ENCODE measurements at regions not wholly inside any gene's neighbourhood (a gene's known extent, or its start where the extent isn't known, plus 50 kb on each side); places are given as distances from the start of the nearest gene placed in this dataset.

DNA sequence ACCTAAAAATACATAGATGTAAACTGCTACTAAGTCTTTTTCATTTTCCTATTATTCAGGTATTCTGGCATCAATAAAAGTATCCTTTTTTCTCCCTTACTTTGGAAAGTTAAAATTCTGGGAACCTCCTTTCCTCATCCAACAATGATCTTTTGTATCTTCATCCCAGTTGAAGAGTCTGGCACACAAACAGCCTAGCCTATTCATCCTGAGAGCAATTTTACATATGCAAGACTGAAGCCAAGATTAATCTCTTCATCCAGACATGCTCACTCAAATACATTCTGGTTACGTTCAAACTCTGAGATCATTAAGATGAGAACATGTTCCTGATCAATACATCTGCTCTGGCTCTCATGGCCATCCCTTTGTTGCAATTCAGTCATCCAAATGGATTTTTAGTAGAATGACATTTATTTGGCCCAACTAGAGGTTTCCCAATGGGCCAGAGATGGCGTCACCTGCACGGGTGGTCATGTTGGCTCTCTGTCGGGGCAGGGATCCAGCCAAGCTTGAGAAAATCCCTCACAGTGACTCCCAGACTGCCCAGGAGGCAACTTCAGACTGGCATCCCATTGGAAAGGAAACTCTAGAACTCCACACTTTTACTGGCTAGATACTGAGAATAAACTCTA lies 135.3 kb upstream of the VCX2 start:
- H3K4me3 Mint-ChIP-seq (ENCODE audit: unreplicated experiment) = no peak overlapping the region
- peaks cover 32% of the 10 kb centered on the region for H3K9me3 Mint-ChIP-seq (ENCODE audit: low read depth)
- H3K27ac Mint-ChIP-seq (ENCODE audit: unreplicated experiment) = no peak overlapping the region
- peaks cover 2% of the 10 kb centered on the region for H3K36me3 Mint-ChIP-seq (ENCODE audit: low read depth)
- H3K27me3 Mint-ChIP-seq (ENCODE audit: low read depth) = no peaks in the 10 kb centered on the region
- TF ChIP-seq CTCF (IDR thresholded peaks at IDR 0.05) = no peak
- H3K4me1 Mint-ChIP-seq (ENCODE audit: low read depth) = no peaks in the 10 kb centered on the region
- DNase-seq (ENCODE audit: low spot score) = no peak

DNA sequence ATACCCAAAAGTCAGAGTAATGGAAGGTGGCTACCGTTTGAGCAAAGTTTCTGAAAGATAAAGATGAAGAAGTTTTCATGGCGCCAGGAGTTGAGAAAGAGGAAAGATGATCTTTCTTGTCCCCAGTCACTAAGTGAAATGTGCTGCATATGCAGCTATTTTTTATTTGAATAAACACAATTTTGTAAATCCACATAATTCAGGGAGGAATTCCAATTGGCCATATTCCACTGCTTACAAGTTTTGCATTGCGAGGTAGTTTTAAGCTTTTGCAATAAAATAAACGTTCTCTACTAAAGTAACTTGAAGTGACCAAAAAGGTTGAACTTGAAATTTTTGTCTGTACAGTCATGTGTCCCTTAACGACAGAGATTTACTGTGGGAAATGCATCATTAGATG lies 139.3 kb upstream of the VCX2 start:
- H3K27me3 Mint-ChIP-seq (ENCODE audit: low read depth) = no peaks in the 10 kb centered on the region
- H3K9me3 Mint-ChIP-seq (ENCODE audit: low read depth) = peaks cover 23% of the 10 kb centered on the region
- peaks cover 2% of the 10 kb centered on the region for H3K36me3 Mint-ChIP-seq (ENCODE audit: low read depth)
- H3K4me1 Mint-ChIP-seq (ENCODE audit: low read depth) = no peaks in the 10 kb centered on the region
- no peak overlapping the region for H3K4me3 Mint-ChIP-seq (ENCODE audit: unreplicated experiment)
- TF ChIP-seq CTCF (IDR thresholded peaks at IDR 0.05) = no peak
- DNase-seq (ENCODE audit: low spot score) = no peak
- no peak overlapping the region for H3K27ac Mint-ChIP-seq (ENCODE audit: unreplicated experiment)

DNA sequence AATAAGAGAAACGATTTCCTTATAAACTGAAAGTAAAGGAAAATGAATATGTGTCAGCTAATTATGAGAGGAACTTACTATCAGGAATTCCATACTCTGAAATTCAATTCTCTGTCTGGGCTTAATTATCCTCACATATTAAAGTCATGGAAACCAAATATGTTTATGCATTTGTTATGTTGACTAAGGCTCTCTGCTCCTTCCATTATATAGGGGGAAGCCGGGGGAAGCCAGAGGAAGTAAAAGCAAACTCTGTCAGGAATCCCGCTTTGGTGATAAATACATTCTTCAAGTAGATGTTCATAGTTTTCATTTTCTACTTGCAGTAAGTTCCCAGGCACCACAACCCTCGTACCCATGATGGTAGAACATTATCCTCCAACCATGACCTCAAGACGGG lies 142.8 kb upstream of the VCX2 start:
- Mint-ChIP-seq H3K9me3 (ENCODE audit: low read depth) (peaks cover 15% of the 10 kb centered on the region), H3K36me3 (ENCODE audit: low read depth) (no peaks in the 10 kb centered on the region)

DNA sequence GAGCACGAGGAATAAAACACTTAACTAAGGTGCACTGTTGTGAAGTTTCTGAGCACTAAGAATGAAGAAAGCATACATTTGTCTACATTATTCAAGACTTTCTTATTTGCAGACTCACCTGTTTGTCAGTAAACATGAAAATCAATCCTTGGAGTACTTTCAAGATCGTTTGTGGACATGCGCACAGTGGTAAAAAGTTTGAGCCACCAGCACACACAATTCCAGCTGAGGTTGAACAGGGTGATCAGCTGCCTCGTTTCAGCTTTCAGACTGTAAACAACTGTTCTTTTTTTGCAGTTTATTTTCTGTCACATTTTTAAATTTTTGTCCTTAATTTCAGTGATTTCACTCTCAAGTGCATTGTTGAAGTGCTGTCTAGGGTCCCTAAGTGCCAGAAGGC lies 143.8 kb upstream of the VCX2 start:
- TF ChIP-seq CTCF (IDR thresholded peaks at IDR 0.05) = no peak
- no peak for DNase-seq (ENCODE audit: low spot score)
- Mint-ChIP-seq H3K9me3 (ENCODE audit: low read depth) (peaks cover 11% of the 10 kb centered on the region), H3K36me3 (ENCODE audit: low read depth) (no peaks in the 10 kb centered on the region), H3K27ac (ENCODE audit: unreplicated experiment) (no peak overlapping the region), H3K4me1 (ENCODE audit: low read depth) (no peaks in the 10 kb centered on the region), H3K4me3 (ENCODE audit: unreplicated experiment) (no peak overlapping the region), H3K27me3 (ENCODE audit: low read depth) (no peaks in the 10 kb centered on the region)

More for the DNA sequence above, 142.8 kb upstream of the VCX2 start:
- TF ChIP-seq CTCF (IDR thresholded peaks at IDR 0.05) = no peak
- H3K27ac Mint-ChIP-seq (ENCODE audit: unreplicated experiment) = no peak overlapping the region
- no peaks in the 10 kb centered on the region for H3K4me1 Mint-ChIP-seq (ENCODE audit: low read depth)
- no peak for DNase-seq (ENCODE audit: low spot score)
- H3K27me3 Mint-ChIP-seq (ENCODE audit: low read depth) = no peaks in the 10 kb centered on the region
- H3K4me3 Mint-ChIP-seq (ENCODE audit: unreplicated experiment) = no peak overlapping the region

DNA sequence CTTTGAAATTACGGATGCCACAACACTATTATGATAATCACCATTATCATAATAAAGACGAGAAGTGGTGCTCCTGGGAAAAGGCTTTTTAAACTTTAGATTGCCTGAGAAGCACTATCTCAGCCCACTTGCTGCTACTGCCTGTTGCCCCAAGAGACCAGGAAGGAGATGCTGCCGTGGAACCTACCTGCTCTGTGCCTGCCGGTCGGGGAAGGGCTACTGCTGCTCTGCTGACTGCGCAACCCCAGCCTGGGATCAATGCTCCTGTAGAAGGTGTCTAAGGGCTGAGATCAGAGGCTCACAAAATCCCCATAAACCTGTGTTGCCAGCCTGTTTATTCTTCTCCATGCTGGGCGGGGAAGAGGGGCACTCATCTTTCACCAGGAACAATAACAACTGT lies 145.3 kb upstream of the VCX3B start:
- H3K4me1 Mint-ChIP-seq (ENCODE audit: low read depth) = no peaks in the 10 kb centered on the region
- no peak overlapping the region for H3K27ac Mint-ChIP-seq (ENCODE audit: unreplicated experiment)
- DNase-seq (ENCODE audit: low spot score) = no peak
- no peaks in the 10 kb centered on the region for H3K36me3 Mint-ChIP-seq (ENCODE audit: low read depth)
- TF ChIP-seq CTCF (IDR thresholded peaks at IDR 0.05) = no peak
- peaks cover 15% of the 10 kb centered on the region for H3K9me3 Mint-ChIP-seq (ENCODE audit: low read depth)
- no peak overlapping the region for H3K4me3 Mint-ChIP-seq (ENCODE audit: unreplicated experiment)
- no peaks in the 10 kb centered on the region for H3K27me3 Mint-ChIP-seq (ENCODE audit: low read depth)

Measured in chondrocyte (in vitro differentiated cells).